ENCODE measurements at regions not wholly inside any gene's neighbourhood (a gene's known extent, or its start where the extent isn't known, plus 50 kb on each side); places are given as distances from the start of the nearest gene placed in this dataset.
A peak's percentile ranks its signal among the peaks of the same experiment; 100 is the strongest.
"Not testable (repeated sequence)": the region's sequence is repeated elsewhere in the genome, so short reads cannot be mapped to it uniquely, and the experiment has no call there.

GRCh38 chr4:54999003-54999402, 126.4 kb downstream of the KDR start:
- CTCF ChIA-PET = interaction anchor here (1.9 kb wide), 1 partner anchor 321 kb away, joined by 5 read pairs; no protein-coding TSS in a partner anchor
- POLR2A ChIA-PET = no interaction called here
- TF ChIP-seq, protein P1, sequence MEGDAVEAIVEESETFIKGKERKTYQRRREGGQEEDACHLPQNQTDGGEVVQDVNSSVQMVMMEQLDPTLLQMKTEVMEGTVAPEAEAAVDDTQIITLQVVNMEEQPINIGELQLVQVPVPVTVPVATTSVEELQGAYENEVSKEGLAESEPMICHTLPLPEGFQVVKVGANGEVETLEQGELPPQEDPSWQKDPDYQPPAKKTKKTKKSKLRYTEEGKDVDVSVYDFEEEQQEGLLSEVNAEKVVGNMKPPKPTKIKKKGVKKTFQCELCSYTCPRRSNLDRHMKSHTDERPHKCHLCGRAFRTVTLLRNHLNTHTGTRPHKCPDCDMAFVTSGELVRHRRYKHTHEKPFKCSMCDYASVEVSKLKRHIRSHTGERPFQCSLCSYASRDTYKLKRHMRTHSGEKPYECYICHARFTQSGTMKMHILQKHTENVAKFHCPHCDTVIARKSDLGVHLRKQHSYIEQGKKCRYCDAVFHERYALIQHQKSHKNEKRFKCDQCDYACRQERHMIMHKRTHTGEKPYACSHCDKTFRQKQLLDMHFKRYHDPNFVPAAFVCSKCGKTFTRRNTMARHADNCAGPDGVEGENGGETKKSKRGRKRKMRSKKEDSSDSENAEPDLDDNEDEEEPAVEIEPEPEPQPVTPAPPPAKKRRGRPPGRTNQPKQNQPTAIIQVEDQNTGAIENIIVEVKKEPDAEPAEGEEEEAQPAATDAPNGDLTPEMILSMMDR (tag by site-specific recombination; IDR thresholded peaks at IDR 0.05) = 0 out of 2 replicates have a peak, but pooled peaks have one; percentile 17
- no peak for TF ChIP-seq PRDM2 (tag by site-specific recombination; IDR thresholded peaks at IDR 0.05; ENCODE audit: borderline replicate concordance)
- H3K4me1 ChIP-seq (ENCODE audit: control insufficient read depth, insufficient read depth, low read length) = no peaks in the 10 kb centered on the region
- H3K4me3 ChIP-seq (ENCODE audit: low read depth, low read length) = no peak overlapping the region
- H3K36me3 ChIP-seq (ENCODE audit: control insufficient read depth in 2 of 2, insufficient read depth in 1 of 2, low read length in 2 of 2) = no peaks in the 10 kb centered on the region
- no peaks in the 10 kb centered on the region for H3K9me3 ChIP-seq (ENCODE audit: control insufficient read depth, insufficient read depth, low read depth, low read length)
- H3K27ac ChIP-seq (ENCODE audit: extremely low read depth, low read depth, low read length) = no peak overlapping the region

GRCh38 chr4:54993473-54994026, 131.8 kb downstream of the KDR start:
- H3K9me3 ChIP-seq (ENCODE audit: control insufficient read depth, insufficient read depth, low read depth, low read length); H3K27ac ChIP-seq (ENCODE audit: extremely low read depth, low read depth, low read length); H3K4me3 ChIP-seq (ENCODE audit: low read depth, low read length); H3K4me1 ChIP-seq (ENCODE audit: control insufficient read depth, insufficient read depth, low read length); POLR2A ChIA-PET; H3K36me3 ChIP-seq (ENCODE audit: control insufficient read depth in 2 of 2, insufficient read depth in 1 of 2, low read length in 2 of 2): not testable (repeated sequence)
- CTCF ChIA-PET = interaction anchor here (1.3 kb wide), 1 partner anchor 23 kb away, joined by 5 read pairs; no protein-coding TSS in a partner anchor

DNA sequence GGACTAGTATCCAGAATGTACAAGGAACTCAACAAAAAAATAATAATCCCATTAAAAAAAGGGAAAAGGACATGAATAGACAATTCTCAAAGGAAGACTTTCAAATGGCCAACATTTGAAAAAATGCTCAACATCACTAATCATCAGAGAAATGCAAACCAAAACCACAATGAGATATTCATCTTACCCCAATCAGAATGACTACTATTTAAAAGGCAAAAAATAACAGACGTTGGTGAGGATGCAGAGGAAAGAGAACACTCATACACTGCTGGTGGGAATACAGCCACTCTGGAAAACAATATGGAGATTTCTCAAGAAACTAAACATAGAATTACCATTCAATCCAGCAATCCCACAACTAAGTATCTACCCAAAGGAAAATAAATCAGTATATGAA, 133.1 kb downstream of the KDR start:
- H3K4me3 ChIP-seq (ENCODE audit: low read depth, low read length) = no peak overlapping the region
- POLR2A ChIA-PET = no interaction called here
- H3K27ac ChIP-seq (ENCODE audit: extremely low read depth, low read depth, low read length) = no peak overlapping the region
- no peaks in the 10 kb centered on the region for H3K9me3 ChIP-seq (ENCODE audit: control insufficient read depth, insufficient read depth, low read depth, low read length)
- H3K36me3 ChIP-seq (ENCODE audit: control insufficient read depth in 2 of 2, insufficient read depth in 1 of 2, low read length in 2 of 2) = no peaks in the 10 kb centered on the region
- TF ChIP-seq IKZF3 (tag by site-specific recombination; IDR thresholded peaks at IDR 0.05) (no peak), ZNF416 (tag by site-specific recombination; IDR thresholded peaks at IDR 0.05) (no peak), ZNF404 (tag by site-specific recombination; IDR thresholded peaks at IDR 0.05) (no peak), ZNF280C (tag by site-specific recombination; IDR thresholded peaks at IDR 0.05) (no peak), ZNF132 (tag by site-specific recombination; IDR thresholded peaks at IDR 0.05; ENCODE audit: borderline replicate concordance) (no peak), ZNF600 (tag by site-specific recombination; IDR thresholded peaks at IDR 0.05) (no peak), ZFHX2 (tag by site-specific recombination; conservative IDR thresholded peaks at IDR 0.05) (no peak), HOXA7 (CRISPR knock-in tag; IDR thresholded peaks at IDR 0.05; ENCODE audit: borderline replicate concordance) (no peak), ZNF18 (tag by site-specific recombination; IDR thresholded peaks at IDR 0.05) (no peak), ZNF701 (tag by site-specific recombination; IDR thresholded peaks at IDR 0.05) (no peak), ZIC2 (tag by site-specific recombination; IDR thresholded peaks at IDR 0.05) (no peak)
- TF ChIP-seq, protein P2, sequence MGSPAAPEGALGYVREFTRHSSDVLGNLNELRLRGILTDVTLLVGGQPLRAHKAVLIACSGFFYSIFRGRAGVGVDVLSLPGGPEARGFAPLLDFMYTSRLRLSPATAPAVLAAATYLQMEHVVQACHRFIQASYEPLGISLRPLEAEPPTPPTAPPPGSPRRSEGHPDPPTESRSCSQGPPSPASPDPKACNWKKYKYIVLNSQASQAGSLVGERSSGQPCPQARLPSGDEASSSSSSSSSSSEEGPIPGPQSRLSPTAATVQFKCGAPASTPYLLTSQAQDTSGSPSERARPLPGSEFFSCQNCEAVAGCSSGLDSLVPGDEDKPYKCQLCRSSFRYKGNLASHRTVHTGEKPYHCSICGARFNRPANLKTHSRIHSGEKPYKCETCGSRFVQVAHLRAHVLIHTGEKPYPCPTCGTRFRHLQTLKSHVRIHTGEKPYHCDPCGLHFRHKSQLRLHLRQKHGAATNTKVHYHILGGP (tag by site-specific recombination; IDR thresholded peaks at IDR 0.05) = no peak
- H3K4me1 ChIP-seq (ENCODE audit: control insufficient read depth, insufficient read depth, low read length) = no peaks in the 10 kb centered on the region
- CTCF ChIA-PET = interaction anchor here (0.7 kb wide), 1 partner anchor 295 kb away, joined by 5 read pairs; no protein-coding TSS in a partner anchor

All from HEK293 (cell line).